ENCODE measurements at regions not wholly inside any gene's neighbourhood (a gene's known extent, or its start where the extent isn't known, plus 50 kb on each side); places are given as distances from the start of the nearest gene placed in this dataset.

DNA sequence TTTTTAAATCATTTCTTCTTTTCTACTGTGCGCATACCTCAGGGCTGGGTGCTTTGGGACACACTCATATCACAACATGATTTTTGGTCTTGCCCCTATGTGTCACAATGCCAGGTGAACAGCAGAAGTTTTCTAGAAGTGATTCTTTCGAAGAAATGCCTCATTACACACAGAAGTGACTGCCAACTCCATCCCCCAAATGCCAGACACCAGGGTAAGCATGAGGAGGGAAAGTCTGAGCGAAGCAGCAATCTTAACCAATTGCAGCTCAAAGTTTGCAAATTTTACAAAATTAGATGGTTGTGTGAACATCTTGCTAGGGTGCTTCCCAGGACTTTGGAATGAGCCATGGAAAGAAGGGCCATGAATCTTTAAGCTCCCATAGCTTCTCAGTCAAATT lies 87.3 kb upstream of the PLEKHA5 start:
- Histone ChIP-seq H3K9me3 (peaks cover 0 to 5% of the 10 kb centered on the region in 2 donors), H3K36me3 (no peaks in the 10 kb centered on the region)

DNA sequence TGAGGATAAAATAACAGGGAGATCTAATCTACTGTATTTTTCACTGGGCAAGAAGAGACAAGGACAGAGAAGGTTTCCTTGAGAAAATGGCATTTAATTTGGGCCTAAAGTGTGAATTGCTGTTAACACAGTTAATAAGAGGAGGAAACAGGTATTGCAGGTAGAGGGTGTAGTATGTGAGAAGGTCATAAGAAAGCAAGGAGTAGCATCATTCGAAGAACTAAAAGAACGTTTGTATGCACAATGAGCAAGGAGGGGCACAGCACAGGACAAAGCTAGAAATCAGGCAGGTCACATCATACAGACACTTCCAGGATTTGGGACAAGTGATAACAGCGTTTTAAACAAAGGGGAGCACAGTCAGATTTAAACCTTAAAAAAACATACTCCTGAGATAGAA lies 85.1 kb upstream of the PLEKHA5 start:
- Histone ChIP-seq H3K4me1 (no peaks in the 10 kb centered on the region), H3K9me3 (peaks cover 0 to 5% of the 10 kb centered on the region in 2 donors), H3K27me3 (no peaks in the 10 kb centered on the region), H3K36me3 (no peaks in the 10 kb centered on the region), H3K27ac (no peak overlapping the region), H3K4me3 (no peak overlapping the region)
- TF ChIP-seq, protein P1, sequence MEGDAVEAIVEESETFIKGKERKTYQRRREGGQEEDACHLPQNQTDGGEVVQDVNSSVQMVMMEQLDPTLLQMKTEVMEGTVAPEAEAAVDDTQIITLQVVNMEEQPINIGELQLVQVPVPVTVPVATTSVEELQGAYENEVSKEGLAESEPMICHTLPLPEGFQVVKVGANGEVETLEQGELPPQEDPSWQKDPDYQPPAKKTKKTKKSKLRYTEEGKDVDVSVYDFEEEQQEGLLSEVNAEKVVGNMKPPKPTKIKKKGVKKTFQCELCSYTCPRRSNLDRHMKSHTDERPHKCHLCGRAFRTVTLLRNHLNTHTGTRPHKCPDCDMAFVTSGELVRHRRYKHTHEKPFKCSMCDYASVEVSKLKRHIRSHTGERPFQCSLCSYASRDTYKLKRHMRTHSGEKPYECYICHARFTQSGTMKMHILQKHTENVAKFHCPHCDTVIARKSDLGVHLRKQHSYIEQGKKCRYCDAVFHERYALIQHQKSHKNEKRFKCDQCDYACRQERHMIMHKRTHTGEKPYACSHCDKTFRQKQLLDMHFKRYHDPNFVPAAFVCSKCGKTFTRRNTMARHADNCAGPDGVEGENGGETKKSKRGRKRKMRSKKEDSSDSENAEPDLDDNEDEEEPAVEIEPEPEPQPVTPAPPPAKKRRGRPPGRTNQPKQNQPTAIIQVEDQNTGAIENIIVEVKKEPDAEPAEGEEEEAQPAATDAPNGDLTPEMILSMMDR (IDR thresholded peaks at IDR 0.05) = no peak
- no peak for DNase-seq (ENCODE audit: low spot score in 2 of 2)
- intact Hi-C loops (cut with DNase I) = no loop called here

More for the DNA sequence above, 87.3 kb upstream of the PLEKHA5 start:
- Histone ChIP-seq H3K4me3 (no peak overlapping the region), H3K27ac (no peak overlapping the region), H3K4me1 (no peaks in the 10 kb centered on the region), H3K27me3 (no peaks in the 10 kb centered on the region)
- intact Hi-C loops (cut with DNase I) = no loop called here
- no peak for DNase-seq (ENCODE audit: low spot score in 2 of 2)
- TF ChIP-seq, protein P1 (IDR thresholded peaks at IDR 0.05) = no peak

DNA sequence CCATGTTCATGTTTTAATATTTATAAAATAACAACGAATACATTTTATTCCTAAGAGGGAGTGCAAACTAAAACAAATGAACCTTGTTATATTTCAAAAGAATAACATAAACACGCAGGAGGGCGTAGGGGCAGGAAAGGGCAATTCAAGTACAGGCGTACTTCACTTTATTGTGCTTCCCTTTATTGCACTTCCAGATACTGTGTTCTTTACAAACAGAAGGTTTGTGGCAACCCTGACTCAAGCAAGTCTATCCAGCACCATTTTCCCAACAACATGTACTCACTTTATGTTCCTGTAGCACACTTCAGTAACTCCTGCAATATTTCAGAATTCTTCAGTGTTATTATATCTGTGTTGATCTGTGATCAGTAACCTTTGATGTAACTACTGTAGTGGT lies 84.6 kb upstream of the PLEKHA5 start:
- Histone ChIP-seq H3K27ac (no peak overlapping the region), H3K36me3 (no peaks in the 10 kb centered on the region), H3K9me3 (peaks cover 0 to 5% of the 10 kb centered on the region in 2 donors), H3K27me3 (no peaks in the 10 kb centered on the region), H3K4me3 (no peak overlapping the region), H3K4me1 (no peaks in the 10 kb centered on the region)
- intact Hi-C loops (cut with DNase I) = no loop called here
- DNase-seq (ENCODE audit: low spot score in 2 of 2) = no peak
- TF ChIP-seq, protein P1 (IDR thresholded peaks at IDR 0.05) = no peak

DNA sequence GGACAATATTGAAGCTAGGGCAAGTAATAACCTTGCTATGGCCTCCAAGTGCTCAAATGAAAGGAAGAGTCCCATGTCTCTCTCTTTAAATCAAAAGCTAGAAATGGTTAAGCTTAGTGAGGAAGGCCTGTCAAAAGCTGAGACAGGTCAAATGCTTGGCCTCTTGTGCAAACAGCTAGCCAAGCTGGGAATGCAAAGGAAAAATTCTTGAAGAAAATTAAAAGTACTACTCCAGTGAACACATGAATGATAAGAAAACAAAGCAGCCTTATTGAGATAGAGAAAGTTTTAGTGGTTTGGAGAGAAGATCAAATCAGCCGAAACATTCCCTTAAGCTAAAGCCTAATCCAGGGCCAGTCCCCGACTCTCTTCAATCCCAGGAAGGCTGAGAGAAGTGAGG lies 84.1 kb upstream of the PLEKHA5 start:
- TF ChIP-seq, protein P1 (IDR thresholded peaks at IDR 0.05) = no peak
- peaks cover 0 to 5% of the 10 kb centered on the region in 2 donors for H3K9me3 ChIP-seq
- H3K4me3 ChIP-seq = no peak overlapping the region
- DNase-seq (ENCODE audit: low spot score in 2 of 2) = no peak
- H3K36me3 ChIP-seq = no peaks in the 10 kb centered on the region
- intact Hi-C loops (cut with DNase I) = no loop called here
- no peaks in the 10 kb centered on the region for H3K4me1 ChIP-seq
- H3K27ac ChIP-seq = no peak overlapping the region
- H3K27me3 ChIP-seq = no peaks in the 10 kb centered on the region

DNA sequence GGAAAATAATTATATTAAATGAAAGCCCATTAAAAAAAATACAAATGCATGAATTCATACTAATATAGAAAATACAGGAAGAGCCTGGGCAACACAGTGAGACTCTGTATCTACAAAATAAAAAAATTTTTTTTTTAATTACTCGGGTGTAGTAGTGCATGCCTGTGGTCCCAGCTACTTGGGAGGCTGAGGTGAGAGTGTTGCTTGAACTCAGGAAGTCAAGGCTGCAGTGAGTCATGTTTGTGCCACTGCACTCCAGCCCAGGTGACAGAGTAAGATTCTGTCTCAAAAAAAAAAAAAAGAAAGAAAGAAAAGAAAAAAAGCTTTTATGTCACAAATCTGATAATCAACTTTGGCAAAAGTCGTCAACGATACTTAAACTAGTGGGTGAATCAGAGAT lies 80.6 kb upstream of the PLEKHA5 start:
- peaks cover 0 to 5% of the 10 kb centered on the region in 2 donors for H3K9me3 ChIP-seq

More for the DNA sequence above, 80.6 kb upstream of the PLEKHA5 start:
- intact Hi-C loops (cut with DNase I) = no loop called here
- no peaks in the 10 kb centered on the region for H3K36me3 ChIP-seq
- no peak for DNase-seq (ENCODE audit: low spot score in 2 of 2)
- no peaks in the 10 kb centered on the region for H3K27me3 ChIP-seq
- TF ChIP-seq, protein P1 (IDR thresholded peaks at IDR 0.05) = no peak
- H3K4me1 ChIP-seq = no peaks in the 10 kb centered on the region
- no peak overlapping the region for H3K4me3 ChIP-seq
- no peak overlapping the region for H3K27ac ChIP-seq
